HCT116 (cell line): ENCODE measurements at regions not wholly inside any gene's neighbourhood (a gene's known extent, or its start where the extent isn't known, plus 50 kb on each side); places are given as distances from the start of the nearest gene placed in this dataset.

Source experiments
- EZH2 ChIP-seq: fragments of 200-600 bp; sonication (generic); IDR thresholded peaks from 2 replicates; pipeline ENCODE4 v1.6.1; 2017; ENCODE audit warnings: antibody characterized with exemption, mixed run types
- SIN3A ChIP-seq: IDR thresholded peaks from 2 replicates; pipeline ENCODE4 v1.6.1; 2012; ENCODE audit warnings: low read depth
- TF ChIP-seq, protein P1 (sequence below), 3 experiments: fragments of 200-600 bp in 1 of 3; sonication (generic) in 1 of 3; IDR thresholded peaks in 2 of 3; conservative IDR thresholded peaks in 1 of 3; 2 replicates each; pipeline ENCODE4 v1.5.1; 2012 to 2017; ENCODE audit warnings: low read depth in 2 of 3, low read length in 2 of 3, antibody characterized with exemption in 1 of 3, borderline replicate concordance in 1 of 3, control low read depth in 1 of 3, mild to moderate bottlenecking in 1 of 3, mixed read lengths in 1 of 3, mixed run types in 1 of 3, moderate library complexity in 1 of 3; ENCODE audit not compliant: insufficient read depth in 1 of 3
- TF ChIP-seq, protein P2 (sequence below): IDR thresholded peaks from 2 replicates; pipeline ENCODE4 v1.6.1; 2012

DNA sequence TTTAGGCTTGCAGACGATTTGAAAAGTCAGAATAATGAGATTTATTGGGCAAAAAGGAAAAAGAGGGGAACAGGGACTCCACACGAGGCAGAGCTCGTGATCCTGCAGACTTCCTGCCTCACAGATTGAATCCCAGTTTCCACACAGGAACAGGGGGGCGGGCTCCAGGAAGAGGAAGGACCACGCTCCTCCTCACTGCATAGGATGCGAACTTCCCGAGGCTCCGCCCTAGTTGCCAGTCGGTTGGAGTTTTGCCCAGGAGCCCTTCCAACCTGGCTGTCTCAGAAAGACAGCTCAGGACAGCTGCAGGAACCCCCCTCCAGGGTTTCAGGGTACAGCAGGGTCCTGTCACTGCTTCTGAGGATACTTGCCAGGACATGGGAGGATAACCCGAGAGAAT lies 488.3 kb upstream of the ADARB2 start:
- TF ChIP-seq, protein P1, sequence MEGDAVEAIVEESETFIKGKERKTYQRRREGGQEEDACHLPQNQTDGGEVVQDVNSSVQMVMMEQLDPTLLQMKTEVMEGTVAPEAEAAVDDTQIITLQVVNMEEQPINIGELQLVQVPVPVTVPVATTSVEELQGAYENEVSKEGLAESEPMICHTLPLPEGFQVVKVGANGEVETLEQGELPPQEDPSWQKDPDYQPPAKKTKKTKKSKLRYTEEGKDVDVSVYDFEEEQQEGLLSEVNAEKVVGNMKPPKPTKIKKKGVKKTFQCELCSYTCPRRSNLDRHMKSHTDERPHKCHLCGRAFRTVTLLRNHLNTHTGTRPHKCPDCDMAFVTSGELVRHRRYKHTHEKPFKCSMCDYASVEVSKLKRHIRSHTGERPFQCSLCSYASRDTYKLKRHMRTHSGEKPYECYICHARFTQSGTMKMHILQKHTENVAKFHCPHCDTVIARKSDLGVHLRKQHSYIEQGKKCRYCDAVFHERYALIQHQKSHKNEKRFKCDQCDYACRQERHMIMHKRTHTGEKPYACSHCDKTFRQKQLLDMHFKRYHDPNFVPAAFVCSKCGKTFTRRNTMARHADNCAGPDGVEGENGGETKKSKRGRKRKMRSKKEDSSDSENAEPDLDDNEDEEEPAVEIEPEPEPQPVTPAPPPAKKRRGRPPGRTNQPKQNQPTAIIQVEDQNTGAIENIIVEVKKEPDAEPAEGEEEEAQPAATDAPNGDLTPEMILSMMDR (IDR thresholded peaks at IDR 0.05 in 2 of 3, conservative IDR thresholded peaks at IDR 0.05 in 1 of 3; ENCODE audit: borderline replicate concordance in 1 of 3, insufficient read depth in 1 of 3, low read depth in 2 of 3, low read length in 2 of 3) = no peak
- TF ChIP-seq, protein P2, sequence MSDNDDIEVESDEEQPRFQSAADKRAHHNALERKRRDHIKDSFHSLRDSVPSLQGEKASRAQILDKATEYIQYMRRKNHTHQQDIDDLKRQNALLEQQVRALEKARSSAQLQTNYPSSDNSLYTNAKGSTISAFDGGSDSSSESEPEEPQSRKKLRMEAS = no peak
- TF ChIP-seq SIN3A (no peak), EZH2 (no peak)
